NT2/D1 (cell line): ENCODE measurements at regions not wholly inside any gene's neighbourhood (a gene's known extent, or its start where the extent isn't known, plus 50 kb on each side); places are given as distances from the start of the nearest gene placed in this dataset.

Source experiments
- SUZ12 ChIP-seq: IDR thresholded peaks from 2 replicates; pipeline ENCODE4 v1.6.1; 2011; ENCODE audit not compliant: insufficient read length, insufficient read depth; ENCODE audit errors: extremely low read depth
- ZNF274 ChIP-seq: IDR thresholded peaks from 2 replicates; pipeline ENCODE4 v1.6.1; 2011; ENCODE audit warnings: mild to moderate bottlenecking, low read depth, low read length

DNA sequence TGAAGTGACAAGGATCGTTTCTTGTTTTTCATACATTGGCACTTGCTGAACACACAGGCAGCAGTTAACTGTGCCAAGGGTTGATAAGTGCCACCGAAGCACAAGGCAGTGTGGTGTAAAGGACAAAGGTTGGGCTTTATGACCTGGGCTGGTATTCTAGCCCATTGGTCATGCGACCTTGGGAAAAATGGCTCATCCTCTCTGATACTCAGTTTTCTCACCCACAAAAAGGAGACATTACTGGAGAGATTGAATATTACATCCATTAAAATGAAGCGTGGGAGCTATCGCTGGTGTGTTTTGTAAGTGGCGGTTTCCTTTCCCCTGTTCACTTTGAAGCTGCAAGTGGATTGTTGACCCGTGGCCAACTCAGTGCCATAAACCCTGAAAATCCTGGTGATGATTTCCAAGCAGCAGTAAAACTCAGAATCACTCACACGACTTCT lies 216.9 kb downstream of the HAPSTR1 start:
- TF ChIP-seq SUZ12, result no peak
- TF ChIP-seq ZNF274, result no peak
